NCI-H1092 treated with DMSO at 0.1 percent for 48 hours (cell line): ENCODE measurements at regions not wholly inside any gene's neighbourhood (a gene's known extent, or its start where the extent isn't known, plus 50 kb on each side); places are given as distances from the start of the nearest gene placed in this dataset.

Source experiments
- DNase-seq: peaks from one replicate; lab custom pipeline; 2025; lab: John Stamatoyannopoulos, UW

GRCh38 chr4:36966756-36967460 is 277.6 kb upstream of the NWD2 start:
- no peak for DNase-seq

DNA sequence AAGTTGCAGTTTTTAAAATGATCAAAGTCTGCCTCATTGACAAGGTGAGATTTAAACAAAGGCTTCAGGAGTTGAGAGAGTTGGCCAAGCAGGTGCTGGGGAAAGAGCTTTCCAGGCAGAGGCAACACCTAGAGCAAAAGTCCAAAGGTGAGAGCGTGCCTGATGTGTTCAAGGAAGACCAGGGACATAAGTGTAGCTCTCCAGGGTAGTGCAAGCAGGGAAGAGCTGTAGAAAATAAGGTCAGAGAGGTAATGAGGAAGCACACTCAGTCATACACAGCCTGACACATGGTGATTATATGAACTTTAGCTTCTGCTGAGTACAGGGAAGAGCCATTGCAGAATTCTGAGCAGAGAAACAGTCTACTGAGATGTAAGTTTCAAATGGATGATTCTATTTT is 265.0 kb upstream of the NWD2 start:
- no peak for DNase-seq

DNA sequence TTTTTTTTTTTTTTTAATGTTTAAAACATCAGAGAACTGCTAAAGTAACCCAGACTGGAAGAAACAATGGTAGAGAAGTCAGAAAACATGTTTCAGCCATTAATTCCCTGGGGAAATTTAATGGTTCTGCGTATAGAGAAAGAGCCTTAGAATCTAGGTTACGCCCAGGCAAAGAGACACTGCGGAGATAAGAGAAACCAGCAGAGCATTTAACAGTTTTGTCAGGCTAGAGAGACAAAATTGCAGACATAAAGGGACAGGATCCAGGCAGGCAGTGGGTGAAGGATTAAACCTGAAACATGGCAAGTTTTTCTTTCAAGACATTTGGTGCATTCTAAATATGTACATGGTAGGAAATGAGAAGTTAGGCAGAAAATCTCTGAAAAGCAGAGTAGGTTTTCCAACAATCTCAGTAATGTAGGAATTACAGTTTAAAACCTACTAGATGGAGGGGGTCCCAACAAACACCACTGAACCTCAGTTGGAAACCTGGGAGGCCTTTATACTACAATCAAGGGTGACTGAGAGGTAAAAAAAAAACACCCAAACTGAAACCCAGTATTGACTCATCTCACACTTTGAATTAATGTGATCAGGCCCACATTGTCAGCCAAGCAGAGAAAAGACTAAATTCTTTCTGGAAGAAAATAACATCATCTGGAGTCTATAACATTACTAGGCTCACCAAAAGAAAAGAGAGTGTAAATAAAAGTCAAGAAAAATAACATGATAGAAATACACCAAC is 254.2 kb upstream of the NWD2 start:
- DNase-seq, result no peak

DNA sequence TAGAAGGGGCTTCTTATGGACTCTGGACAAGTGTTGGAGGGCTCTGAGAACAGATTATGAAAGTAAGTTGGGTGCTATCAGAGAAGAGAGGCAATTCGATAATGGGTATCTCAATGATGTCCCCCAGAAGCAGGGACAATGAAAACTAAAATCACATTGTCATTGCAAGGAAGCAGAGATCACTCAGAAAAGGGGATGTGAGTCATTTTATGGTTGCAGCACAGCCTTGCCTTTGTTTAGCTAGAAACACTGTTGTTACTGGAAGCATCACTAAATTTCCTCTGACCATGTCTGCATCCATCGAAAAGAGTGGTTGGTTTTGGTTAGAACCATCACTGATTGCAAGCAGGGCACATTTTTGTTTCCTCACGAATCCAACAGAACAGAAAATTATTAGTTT is 246.8 kb upstream of the NWD2 start:
- no peak for DNase-seq

GRCh38 chr4:37000281-37000680 is 244.3 kb upstream of the NWD2 start:
- DNase-seq, result no peak

DNA sequence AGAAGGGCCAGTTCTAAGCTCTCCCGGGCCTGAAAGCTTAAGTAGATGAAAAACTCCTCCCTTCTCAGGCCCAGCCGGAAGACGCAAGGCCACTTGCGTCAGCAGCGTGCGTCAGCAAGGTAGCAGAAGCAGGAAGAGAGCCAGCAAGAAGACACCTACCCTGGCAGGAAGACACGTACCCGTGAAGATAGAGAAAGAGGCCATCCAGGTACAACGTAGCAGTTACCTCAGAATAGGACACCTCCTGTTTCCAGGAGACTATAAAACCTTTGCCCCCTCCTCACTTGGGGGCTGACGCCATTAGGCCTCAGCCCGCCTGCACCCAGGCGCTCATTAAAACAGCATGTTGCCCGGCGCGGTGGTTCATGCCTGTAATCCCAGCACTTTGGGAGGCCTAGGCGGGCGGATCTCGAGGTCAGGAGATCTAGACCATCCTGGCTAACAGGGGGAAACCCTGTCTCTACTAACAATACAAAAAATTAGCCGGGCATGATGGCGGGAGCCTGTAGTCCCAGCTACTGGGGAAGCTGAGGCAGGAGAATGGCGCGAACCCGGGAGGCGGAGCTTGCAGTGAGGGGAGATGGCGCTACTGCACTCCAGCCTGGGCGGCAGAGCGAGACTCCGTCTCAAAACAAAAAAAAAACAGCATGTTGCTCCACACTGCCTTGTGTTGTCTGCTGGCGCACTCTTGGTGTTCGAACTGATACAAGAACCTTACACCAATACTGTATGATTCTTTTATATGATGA is 242.7 kb upstream of the NWD2 start:
- DNase-seq, result no peak

- no peak for DNase-seq
Measured at GRCh38 chr4:37002625-37003024, 241.9 kb upstream of the NWD2 start.

DNA sequence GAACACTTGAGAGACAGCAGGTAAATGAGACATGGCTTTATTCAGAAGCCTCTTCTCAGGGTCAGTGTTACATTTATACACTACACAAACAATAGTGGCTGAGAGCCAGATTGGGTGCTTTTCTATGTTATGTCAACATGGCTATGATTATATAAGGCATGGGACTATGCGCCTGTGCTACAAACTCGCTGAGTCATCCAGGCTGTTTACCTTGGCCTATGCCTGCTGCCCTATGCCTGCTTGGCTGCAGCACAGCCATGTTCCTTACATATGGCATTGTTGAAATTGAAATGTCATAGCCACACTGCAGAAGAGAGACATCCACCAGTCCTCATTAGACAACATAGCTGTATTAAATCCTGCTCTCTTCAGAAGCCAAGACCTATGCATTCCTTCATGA is 236.3 kb upstream of the NWD2 start:
- DNase-seq, result peak; percentile 1

DNA sequence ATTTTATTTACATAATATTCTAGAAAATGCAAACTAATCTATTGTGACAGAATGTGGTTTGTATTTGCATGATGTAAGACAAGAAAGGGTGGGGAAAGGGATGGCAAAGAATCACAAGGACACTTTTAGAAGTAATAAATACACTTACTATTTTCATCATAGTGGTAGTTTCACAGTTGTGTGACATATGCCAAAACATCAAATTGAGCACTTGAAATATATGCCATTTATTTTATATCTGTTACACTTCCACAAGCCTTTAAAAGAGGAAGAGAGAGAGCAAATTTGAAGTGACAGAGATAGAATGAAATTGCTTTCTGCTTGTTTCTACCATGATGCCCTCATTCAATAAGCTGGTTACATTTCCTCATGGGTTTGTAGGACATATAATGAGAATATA is 230.0 kb upstream of the NWD2 start:
- DNase-seq, result no peak

GRCh38 chr4:37015391-37015790 is 229.2 kb upstream of the NWD2 start:
- DNase-seq, result no peak

GRCh38 chr4:37023504-37023903 is 221.0 kb upstream of the NWD2 start:
- no peak for DNase-seq

- no peak for DNase-seq
Measured at GRCh38 chr4:37023996-37024395, 220.5 kb upstream of the NWD2 start.

DNA sequence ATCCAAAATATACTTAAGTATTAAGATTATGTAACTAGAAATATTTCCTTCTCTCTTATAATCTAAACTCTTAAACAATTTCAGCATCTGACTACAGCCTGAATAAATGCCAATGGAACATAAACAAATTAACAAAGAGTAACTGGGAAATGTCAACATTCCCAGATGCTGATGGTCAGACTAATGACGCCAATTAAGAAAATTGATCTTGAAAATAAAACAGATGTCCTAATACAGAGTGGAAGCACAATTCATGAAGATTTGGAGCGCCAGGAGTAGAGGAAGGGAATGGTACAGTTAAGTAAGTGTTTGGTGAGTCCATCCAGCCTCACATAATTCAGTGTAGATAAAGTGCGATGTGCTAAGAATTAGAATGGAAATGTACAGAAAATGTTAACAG is 203.7 kb upstream of the NWD2 start:
- no peak for DNase-seq

GRCh38 chr4:37043342-37043741 is 201.2 kb upstream of the NWD2 start:
- no peak for DNase-seq

DNA sequence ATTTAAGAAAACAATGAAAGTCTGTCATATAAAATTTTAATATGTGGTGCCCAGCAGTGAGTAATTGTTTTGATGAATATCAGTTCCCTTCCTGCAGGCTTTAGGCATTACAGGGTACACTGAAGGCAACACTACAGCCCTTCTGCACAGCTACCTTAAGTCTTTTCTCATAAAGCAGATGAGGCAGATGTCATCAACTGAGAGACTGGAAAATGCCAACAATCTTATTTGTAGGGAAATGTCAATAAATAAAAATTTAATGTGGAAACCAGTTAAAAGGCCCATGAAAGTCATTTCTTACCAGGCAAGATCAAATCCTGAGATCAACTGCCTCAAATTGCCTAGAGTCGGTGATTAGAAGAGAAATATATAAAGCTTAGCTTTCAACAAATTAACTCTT is 193.4 kb upstream of the NWD2 start:
- DNase-seq, result no peak

GRCh38 chr4:37051866-37052265 is 192.7 kb upstream of the NWD2 start:
- no peak for DNase-seq

DNA sequence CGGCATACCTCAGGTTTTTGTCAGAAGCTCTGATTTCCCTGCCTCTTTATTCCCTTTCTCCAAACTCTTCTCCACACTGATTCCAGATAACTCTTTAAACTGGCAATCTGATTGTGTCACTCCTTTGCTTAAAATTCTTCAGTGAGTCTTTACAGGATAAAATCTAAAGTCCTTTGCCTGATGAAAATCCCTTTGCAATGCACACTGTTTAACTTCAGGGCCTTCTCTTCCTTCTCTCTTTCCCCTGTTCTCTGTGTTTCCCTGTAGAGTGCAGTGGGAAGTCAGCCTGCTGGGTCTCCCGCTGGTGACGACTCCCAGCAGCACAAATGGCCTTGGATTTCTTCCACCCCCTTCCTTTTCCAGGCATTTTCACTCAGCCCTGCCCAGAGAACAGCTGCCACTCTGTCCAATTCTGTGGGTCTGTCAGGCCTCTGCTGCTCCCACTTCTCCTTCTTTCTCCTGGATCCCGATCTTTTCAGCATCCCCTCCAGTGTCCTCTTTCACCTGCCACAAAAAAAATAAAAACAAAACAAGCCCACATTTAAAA is 189.9 kb upstream of the NWD2 start:
- no peak for DNase-seq

GRCh38 chr4:37058826-37059225 is 185.7 kb upstream of the NWD2 start:
- no peak for DNase-seq

DNA sequence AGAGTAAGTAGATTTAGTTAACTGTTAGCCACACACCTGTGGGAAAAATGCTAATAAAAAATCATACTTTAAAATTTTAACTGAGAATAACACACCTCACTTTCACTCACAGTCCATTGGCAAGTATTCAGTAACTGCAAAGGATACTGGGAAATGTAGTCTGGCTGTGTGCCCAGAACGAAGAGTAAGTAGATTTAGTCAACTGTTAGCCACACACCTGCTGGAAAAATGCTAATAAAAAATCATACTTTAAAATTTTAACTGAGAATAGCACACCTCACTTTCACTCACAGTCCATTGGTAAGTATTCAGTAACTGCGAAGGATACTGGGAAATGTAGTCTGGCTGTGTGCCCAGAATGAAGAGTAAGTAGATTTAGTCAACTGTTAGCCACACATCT is 178.4 kb upstream of the NWD2 start:
- no peak for DNase-seq

DNA sequence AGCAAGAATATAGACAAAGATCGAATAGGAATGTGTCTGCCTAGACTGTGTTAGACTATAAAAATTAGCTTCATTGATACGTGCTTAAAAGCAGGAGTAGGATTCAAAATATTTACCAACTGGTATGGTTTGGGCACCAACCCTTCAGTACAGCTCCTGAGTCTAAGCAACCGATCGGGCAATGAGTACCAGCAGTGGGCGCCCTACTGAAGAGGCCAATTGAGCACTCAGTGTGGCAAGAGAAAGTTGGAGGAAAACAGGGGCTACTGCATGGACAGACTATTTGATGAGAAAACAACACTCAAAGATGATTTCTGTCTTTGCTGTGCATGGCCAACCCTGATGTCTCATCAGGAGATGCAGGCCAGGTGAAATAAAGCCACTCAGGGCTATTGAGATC is 176.0 kb upstream of the NWD2 start:
- no peak for DNase-seq

DNA sequence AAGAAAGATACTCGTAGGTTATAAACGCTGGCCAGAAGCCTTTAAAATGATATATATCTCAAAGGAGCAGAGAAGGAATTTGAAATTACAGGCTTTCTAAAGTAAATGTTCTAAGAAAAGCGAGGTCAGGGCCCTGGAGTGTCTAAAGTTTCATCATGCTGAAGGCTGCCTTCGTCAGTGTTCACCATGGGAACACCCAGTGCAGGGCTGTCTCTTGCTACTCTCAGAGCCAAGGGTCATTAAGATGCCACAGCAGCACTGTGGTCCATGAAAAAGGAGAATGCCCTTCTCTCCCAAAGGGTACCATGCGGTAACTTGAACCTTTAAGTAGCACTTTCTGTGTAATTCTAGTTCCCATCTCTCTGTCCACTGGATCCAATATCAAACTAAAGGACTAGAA is 174.5 kb upstream of the NWD2 start:
- no peak for DNase-seq

DNA sequence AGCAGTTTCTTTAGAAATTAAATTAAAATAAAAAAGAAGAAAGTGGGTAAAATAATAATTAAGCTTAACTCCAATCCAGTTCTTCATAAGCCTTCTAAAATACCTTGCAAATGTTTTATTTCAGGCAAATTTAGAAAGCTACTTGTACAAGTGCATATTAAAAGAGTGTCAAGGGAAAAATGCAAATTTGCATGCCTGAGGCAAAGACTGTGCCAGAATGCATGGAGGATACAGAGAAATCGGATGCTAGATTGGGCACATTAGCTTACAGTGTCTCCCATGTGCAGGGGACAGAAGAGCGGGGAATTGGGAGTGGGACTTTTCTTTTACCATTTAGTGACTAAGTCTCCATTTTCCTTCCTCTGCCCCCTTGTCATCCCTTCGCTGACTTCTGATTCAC is 173.0 kb upstream of the NWD2 start:
- no peak for DNase-seq
